ENCODE measurements at regions not wholly inside any gene's neighbourhood (a gene's known extent, or its start where the extent isn't known, plus 50 kb on each side); places are given as distances from the start of the nearest gene placed in this dataset.

GRCh38 chr4:3641501-3641900 lies 109.3 kb upstream of the LRPAP1 start:
- TF ChIP-seq, protein P1, sequence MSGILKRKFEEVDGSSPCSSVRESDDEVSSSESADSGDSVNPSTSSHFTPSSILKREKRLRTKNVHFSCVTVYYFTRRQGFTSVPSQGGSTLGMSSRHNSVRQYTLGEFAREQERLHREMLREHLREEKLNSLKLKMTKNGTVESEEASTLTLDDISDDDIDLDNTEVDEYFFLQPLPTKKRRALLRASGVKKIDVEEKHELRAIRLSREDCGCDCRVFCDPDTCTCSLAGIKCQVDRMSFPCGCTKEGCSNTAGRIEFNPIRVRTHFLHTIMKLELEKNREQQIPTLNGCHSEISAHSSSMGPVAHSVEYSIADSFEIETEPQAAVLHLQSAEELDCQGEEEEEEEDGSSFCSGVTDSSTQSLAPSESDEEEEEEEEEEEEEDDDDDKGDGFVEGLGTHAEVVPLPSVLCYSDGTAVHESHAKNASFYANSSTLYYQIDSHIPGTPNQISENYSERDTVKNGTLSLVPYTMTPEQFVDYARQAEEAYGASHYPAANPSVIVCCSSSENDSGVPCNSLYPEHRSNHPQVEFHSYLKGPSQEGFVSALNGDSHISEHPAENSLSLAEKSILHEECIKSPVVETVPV (CRISPR knock-in tag; IDR thresholded peaks at IDR 0.05), result no peak
- TF ChIP-seq TOX (CRISPR knock-in tag; IDR thresholded peaks at IDR 0.05; ENCODE audit: borderline replicate concordance), result no peak
- no peak for TF ChIP-seq ZFP3 (CRISPR knock-in tag; IDR thresholded peaks at IDR 0.05)
- TF ChIP-seq, protein P2, sequence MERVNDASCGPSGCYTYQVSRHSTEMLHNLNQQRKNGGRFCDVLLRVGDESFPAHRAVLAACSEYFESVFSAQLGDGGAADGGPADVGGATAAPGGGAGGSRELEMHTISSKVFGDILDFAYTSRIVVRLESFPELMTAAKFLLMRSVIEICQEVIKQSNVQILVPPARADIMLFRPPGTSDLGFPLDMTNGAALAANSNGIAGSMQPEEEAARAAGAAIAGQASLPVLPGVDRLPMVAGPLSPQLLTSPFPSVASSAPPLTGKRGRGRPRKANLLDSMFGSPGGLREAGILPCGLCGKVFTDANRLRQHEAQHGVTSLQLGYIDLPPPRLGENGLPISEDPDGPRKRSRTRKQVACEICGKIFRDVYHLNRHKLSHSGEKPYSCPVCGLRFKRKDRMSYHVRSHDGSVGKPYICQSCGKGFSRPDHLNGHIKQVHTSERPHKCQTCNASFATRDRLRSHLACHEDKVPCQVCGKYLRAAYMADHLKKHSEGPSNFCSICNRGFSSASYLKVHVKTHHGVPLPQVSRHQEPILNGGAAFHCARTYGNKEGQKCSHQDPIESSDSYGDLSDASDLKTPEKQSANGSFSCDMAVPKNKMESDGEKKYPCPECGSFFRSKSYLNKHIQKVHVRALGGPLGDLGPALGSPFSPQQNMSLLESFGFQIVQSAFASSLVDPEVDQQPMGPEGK (CRISPR knock-in tag; IDR thresholded peaks at IDR 0.05; ENCODE audit: borderline replicate concordance), result no peak
- no peak for TF ChIP-seq TSHZ2 (CRISPR knock-in tag; IDR thresholded peaks at IDR 0.05)
- no peak for TF ChIP-seq ISL1 (CRISPR knock-in tag; IDR thresholded peaks at IDR 0.05)
- TF ChIP-seq PPARA (CRISPR knock-in tag; IDR thresholded peaks at IDR 0.05; ENCODE audit: borderline replicate concordance), result no peak
- TF ChIP-seq ARNTL (CRISPR knock-in tag; IDR thresholded peaks at IDR 0.05; ENCODE audit: borderline replicate concordance, low read depth), result no peak
- no peak for TF ChIP-seq ZFP30 (CRISPR knock-in tag; IDR thresholded peaks at IDR 0.05)
- TF ChIP-seq ZNF565 (CRISPR knock-in tag; conservative IDR thresholded peaks at IDR 0.05; ENCODE audit: low read depth), result no peak
- no peak for TF ChIP-seq GLIS3 (CRISPR knock-in tag; IDR thresholded peaks at IDR 0.05)
- TF ChIP-seq, protein P3, sequence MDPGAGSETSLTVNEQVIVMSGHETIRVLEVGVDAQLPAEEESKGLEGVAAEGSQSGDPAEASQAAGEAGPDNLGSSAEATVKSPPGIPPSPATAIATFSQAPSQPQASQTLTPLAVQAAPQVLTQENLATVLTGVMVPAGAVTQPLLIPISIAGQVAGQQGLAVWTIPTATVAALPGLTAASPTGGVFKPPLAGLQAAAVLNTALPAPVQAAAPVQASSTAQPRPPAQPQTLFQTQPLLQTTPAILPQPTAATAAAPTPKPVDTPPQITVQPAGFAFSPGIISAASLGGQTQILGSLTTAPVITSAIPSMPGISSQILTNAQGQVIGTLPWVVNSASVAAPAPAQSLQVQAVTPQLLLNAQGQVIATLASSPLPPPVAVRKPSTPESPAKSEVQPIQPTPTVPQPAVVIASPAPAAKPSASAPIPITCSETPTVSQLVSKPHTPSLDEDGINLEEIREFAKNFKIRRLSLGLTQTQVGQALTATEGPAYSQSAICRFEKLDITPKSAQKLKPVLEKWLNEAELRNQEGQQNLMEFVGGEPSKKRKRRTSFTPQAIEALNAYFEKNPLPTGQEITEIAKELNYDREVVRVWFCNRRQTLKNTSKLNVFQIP (CRISPR knock-in tag; IDR thresholded peaks at IDR 0.05; ENCODE audit: borderline replicate concordance, low read depth), result no peak
- TF ChIP-seq RARB (CRISPR knock-in tag; IDR thresholded peaks at IDR 0.05), result no peak
- TF ChIP-seq SNAI2 (CRISPR knock-in tag; IDR thresholded peaks at IDR 0.05), result no peak
